Neural progenitor cell (in vitro differentiated cells): ENCODE measurements at regions not wholly inside any gene's neighbourhood (a gene's known extent, or its start where the extent isn't known, plus 50 kb on each side); places are given as distances from the start of the nearest gene placed in this dataset.

Source experiments
- DNase-seq: peaks from one replicate; pipeline ENCODE4 v3.0.0-alpha.2; 2016; ENCODE audit warnings: low spot score
- H2AFZ ChIP-seq: fragments of 200-600 bp; sonication (generic); replicated peaks from 2 replicates; pipeline ENCODE4 v1.6.1; 2016; ENCODE audit warnings: antibody characterized with exemption
- H3F3A ChIP-seq: fragments of 200-600 bp; sonication (generic); 2 replicates; pipeline ENCODE4 v1.6.1; 2016; ENCODE audit warnings: antibody characterized with exemption, low read depth
- H3K27ac ChIP-seq: fragments of 200-600 bp; sonication (generic); 2 replicates; pipeline ENCODE4 v1.5.1; 2016; ENCODE audit warnings: mild to moderate bottlenecking
- H3K27me3 ChIP-seq: fragments of 200-600 bp; sonication (generic); 2 replicates; pipeline ENCODE4 v1.6.1; 2016; ENCODE audit warnings: mild to moderate bottlenecking, moderate library complexity
- H3K36me3 ChIP-seq: fragments of 200-600 bp; sonication (generic); 2 replicates; pipeline ENCODE4 v1.5.1; 2016
- H3K4me1 ChIP-seq: fragments of 200-600 bp; sonication (generic); 2 replicates; pipeline ENCODE4 v1.6.1; 2016; ENCODE audit warnings: mixed run types
- H3K4me2 ChIP-seq: fragments of 200-600 bp; sonication (generic); 2 replicates; pipeline ENCODE4 v1.6.1; 2016
- H3K4me3 ChIP-seq: fragments of 200-600 bp; sonication (generic); 2 replicates; pipeline ENCODE4 v1.5.1; 2016
- H3K79me2 ChIP-seq: fragments of 200-600 bp; sonication (generic); 2 replicates; pipeline ENCODE4 v1.6.1; 2016; ENCODE audit warnings: low read depth
- H3K9ac ChIP-seq: fragments of 200-600 bp; sonication (generic); 2 replicates; pipeline ENCODE4 v1.6.1; 2016
- H3K9me3 ChIP-seq: fragments of 200-600 bp; sonication (generic); 2 replicates; pipeline ENCODE4 v1.5.1; 2016; ENCODE audit warnings: low read depth
- H4K20me1 ChIP-seq: fragments of 200-600 bp; sonication (generic); 2 replicates; pipeline ENCODE4 v1.6.1; 2016; ENCODE audit warnings: low read depth
- H3K27ac Mint-ChIP-seq: 3 replicates; pipeline ENCODE4 v1.8.0; 2021; ENCODE audit warnings: mixed read lengths
- H3K27me3 Mint-ChIP-seq: 2 replicates; pipeline ENCODE4 v1.8.0; 2022; ENCODE audit warnings: low read depth, mild to moderate bottlenecking, inconsistent platforms, moderate library complexity, mixed read lengths; ENCODE audit not compliant: insufficient read depth
- H3K36me3 Mint-ChIP-seq: 3 replicates; pipeline ENCODE4 v1.8.0; 2021; ENCODE audit warnings: mixed read lengths
- H3K4me1 Mint-ChIP-seq: 3 replicates; pipeline ENCODE4 v1.8.0; 2021; ENCODE audit warnings: mixed read lengths
- H3K4me3 Mint-ChIP-seq: 3 replicates; pipeline ENCODE4 v1.8.0; 2021; ENCODE audit warnings: mild to moderate bottlenecking, moderate library complexity, mixed read lengths
- H3K9me3 Mint-ChIP-seq: 3 replicates; pipeline ENCODE4 v1.8.0; 2020; ENCODE audit warnings: mixed read lengths
- EZH2 ChIP-seq: fragments of 200-600 bp; sonication (generic); IDR thresholded peaks from 2 replicates; pipeline ENCODE4 v1.6.1; 2017; ENCODE audit warnings: antibody characterized with exemption, mild to moderate bottlenecking, moderate library complexity
- EZH2phosphoT487 ChIP-seq: fragments of 200-600 bp; sonication (generic); IDR thresholded peaks from 2 replicates; pipeline ENCODE4 v1.6.1; 2017; ENCODE audit warnings: antibody characterized with exemption
- TF ChIP-seq, protein P1 (sequence below): fragments of 200-600 bp; sonication (generic); IDR thresholded peaks from 2 replicates; pipeline ENCODE4 v1.5.1; 2017; ENCODE audit warnings: antibody characterized with exemption, mild to moderate bottlenecking

DNA sequence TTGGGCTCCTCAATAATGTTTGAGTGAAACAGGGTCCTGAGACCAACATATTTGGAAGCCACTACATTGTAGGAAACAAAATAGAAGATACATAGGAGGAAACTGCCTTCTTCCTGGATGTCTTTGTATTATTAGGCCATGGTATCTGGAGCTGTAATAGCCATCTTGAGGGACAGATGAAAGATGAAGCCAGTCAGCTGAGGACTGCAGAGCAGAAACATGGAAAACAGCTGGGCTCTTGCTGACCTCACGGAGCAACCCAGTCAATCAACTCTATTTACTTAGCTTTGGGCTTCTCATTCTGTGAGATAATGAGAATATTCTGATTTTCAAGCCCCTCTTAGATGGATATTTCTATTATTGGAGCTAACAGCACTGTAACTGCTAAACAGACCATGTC is 962.4 kb downstream of the BCL11B start:
- H3K27ac Mint-ChIP-seq, result no peak overlapping the region
- H3F3A ChIP-seq, result no peaks in the 10 kb centered on the region
- TF ChIP-seq, protein P1, sequence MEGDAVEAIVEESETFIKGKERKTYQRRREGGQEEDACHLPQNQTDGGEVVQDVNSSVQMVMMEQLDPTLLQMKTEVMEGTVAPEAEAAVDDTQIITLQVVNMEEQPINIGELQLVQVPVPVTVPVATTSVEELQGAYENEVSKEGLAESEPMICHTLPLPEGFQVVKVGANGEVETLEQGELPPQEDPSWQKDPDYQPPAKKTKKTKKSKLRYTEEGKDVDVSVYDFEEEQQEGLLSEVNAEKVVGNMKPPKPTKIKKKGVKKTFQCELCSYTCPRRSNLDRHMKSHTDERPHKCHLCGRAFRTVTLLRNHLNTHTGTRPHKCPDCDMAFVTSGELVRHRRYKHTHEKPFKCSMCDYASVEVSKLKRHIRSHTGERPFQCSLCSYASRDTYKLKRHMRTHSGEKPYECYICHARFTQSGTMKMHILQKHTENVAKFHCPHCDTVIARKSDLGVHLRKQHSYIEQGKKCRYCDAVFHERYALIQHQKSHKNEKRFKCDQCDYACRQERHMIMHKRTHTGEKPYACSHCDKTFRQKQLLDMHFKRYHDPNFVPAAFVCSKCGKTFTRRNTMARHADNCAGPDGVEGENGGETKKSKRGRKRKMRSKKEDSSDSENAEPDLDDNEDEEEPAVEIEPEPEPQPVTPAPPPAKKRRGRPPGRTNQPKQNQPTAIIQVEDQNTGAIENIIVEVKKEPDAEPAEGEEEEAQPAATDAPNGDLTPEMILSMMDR, result no peak
- TF ChIP-seq EZH2, result no peak
- no peak for TF ChIP-seq EZH2phosphoT487
- H3K4me3 ChIP-seq, result no peak overlapping the region
- no peak for DNase-seq
- no peaks in the 10 kb centered on the region for H3K36me3 ChIP-seq
- no peaks in the 10 kb centered on the region for H3K4me1 ChIP-seq
- H3K79me2 ChIP-seq, result no peaks in the 10 kb centered on the region
- H3K9ac ChIP-seq, result no peak overlapping the region
- peaks cover 2% of the 10 kb centered on the region for H3K9me3 Mint-ChIP-seq
- H2AFZ ChIP-seq, result no peak overlapping the region
- H3K4me2 ChIP-seq, result no peak overlapping the region
- no peaks in the 10 kb centered on the region for H3K27me3 ChIP-seq
- H3K27ac ChIP-seq, result no peak overlapping the region
- no peaks in the 10 kb centered on the region for H3K4me1 Mint-ChIP-seq
- no peak overlapping the region for H3K4me3 Mint-ChIP-seq
- no peaks in the 10 kb centered on the region for H3K36me3 Mint-ChIP-seq
- no peaks in the 10 kb centered on the region for H3K9me3 ChIP-seq
- H3K27me3 Mint-ChIP-seq, result peaks cover 2% of the 10 kb centered on the region
- no peaks in the 10 kb centered on the region for H4K20me1 ChIP-seq

DNA sequence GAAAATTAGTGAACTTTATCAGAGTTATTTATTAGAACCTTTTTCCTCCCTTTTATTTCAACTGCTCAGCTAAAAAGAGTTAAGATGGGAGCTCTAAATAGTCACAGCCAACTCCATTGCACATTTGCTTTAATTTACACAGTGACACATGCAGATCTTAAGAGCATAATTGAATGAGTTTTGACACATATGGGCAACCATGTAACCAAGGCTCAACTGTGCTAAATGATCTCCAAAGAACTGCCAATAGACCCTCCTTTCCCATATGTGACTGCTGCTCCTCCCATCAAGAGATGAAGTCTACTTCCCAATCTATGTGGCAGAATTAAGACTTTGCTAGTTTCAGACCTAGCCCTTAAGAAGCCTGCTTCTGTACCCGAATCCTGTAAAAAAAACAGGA is 960.0 kb downstream of the BCL11B start:
- Histone ChIP-seq H3K4me3 (no peak overlapping the region), H3K4me1 (no peaks in the 10 kb centered on the region), H3K9ac (no peak overlapping the region), H3K9me3 (no peaks in the 10 kb centered on the region), H3K4me2 (no peak overlapping the region), H3F3A (no peaks in the 10 kb centered on the region), H3K36me3 (no peaks in the 10 kb centered on the region), H3K27ac (no peak overlapping the region), H3K79me2 (no peaks in the 10 kb centered on the region), H2AFZ (no peak overlapping the region), H3K27me3 (no peaks in the 10 kb centered on the region), H4K20me1 (no peaks in the 10 kb centered on the region)
- Mint-ChIP-seq H3K27ac (no peak overlapping the region), H3K27me3 (peaks cover 2% of the 10 kb centered on the region), H3K4me3 (no peak overlapping the region), H3K36me3 (no peaks in the 10 kb centered on the region), H3K9me3 (no peaks in the 10 kb centered on the region), H3K4me1 (no peaks in the 10 kb centered on the region)
- DNase-seq, result no peak
- TF ChIP-seq EZH2phosphoT487, result no peak
- no peak for TF ChIP-seq EZH2
- TF ChIP-seq, protein P1, result no peak

DNA sequence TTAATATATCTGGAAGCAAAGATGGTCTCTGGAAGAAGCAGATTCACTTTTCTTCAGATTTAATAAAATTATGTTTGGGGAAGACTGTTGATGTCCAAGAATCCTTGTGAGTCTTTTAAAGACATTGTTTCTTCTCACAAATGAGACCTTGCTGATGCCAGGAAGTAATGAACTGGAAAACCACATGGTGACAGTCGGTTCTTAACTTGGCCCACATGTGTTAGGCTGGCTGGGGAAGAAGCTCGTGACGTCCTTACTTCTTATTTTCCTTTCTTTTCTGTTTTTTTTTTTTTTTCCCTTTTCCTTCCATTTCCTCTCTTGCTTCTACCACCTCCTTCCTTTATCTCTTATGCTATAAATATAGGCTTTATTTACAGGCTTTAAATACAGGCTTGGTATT is 950.2 kb downstream of the BCL11B start:
- Mint-ChIP-seq H3K27me3 (peaks cover 6% of the 10 kb centered on the region), H3K4me1 (no peaks in the 10 kb centered on the region), H3K36me3 (no peaks in the 10 kb centered on the region), H3K27ac (no peak overlapping the region), H3K4me3 (no peak overlapping the region), H3K9me3 (peaks cover 10% of the 10 kb centered on the region)
- TF ChIP-seq, protein P1, result no peak
- TF ChIP-seq EZH2phosphoT487 (no peak), EZH2 (no peak)
- H3K4me2 ChIP-seq, result no peak overlapping the region
- peaks cover 6% of the 10 kb centered on the region for H3K9me3 ChIP-seq
- H2AFZ ChIP-seq, result no peak overlapping the region
- H3K79me2 ChIP-seq, result no peaks in the 10 kb centered on the region
- H3K27me3 ChIP-seq, result no peaks in the 10 kb centered on the region
- no peak for DNase-seq
- no peaks in the 10 kb centered on the region for H3F3A ChIP-seq
- no peak overlapping the region for H3K4me3 ChIP-seq
- no peaks in the 10 kb centered on the region for H3K4me1 ChIP-seq
- no peak overlapping the region for H3K27ac ChIP-seq
- H4K20me1 ChIP-seq, result no peaks in the 10 kb centered on the region
- H3K36me3 ChIP-seq, result no peaks in the 10 kb centered on the region
- no peak overlapping the region for H3K9ac ChIP-seq
